Esophagus squamous epithelium (tissue), 5 donors: ENCODE measurements at regions not wholly inside any gene's neighbourhood (a gene's known extent, or its start where the extent isn't known, plus 50 kb on each side); places are given as distances from the start of the nearest gene placed in this dataset.

ENCODE experiments used
- DNase-seq: peaks from one replicate; lab custom pipeline; 2025; lab: John Stamatoyannopoulos, UW
- H3K27ac ChIP-seq, 4 donors: fragments of 200-600 bp; sonication (generic); one replicate each; pipeline ENCODE4 v1.5.1; 2016 to 2019; ENCODE audit warnings: mild to moderate bottlenecking in 1 of 4
- H3K27me3 ChIP-seq, 4 donors: fragments of 200-600 bp; sonication (generic); 1 replicate in 3 of 4; 2 replicates in 1 of 4; pipeline versions ENCODE4 v1.5.1 to v1.6.0; 2017 to 2021; ENCODE audit warnings: antibody characterized with exemption in 1 of 4
- H3K36me3 ChIP-seq, 3 donors: fragments of 200-600 bp; sonication (generic); one replicate each; pipeline ENCODE4 v1.5.1; 2016 to 2019
- H3K4me1 ChIP-seq, 3 donors: fragments of 200-600 bp; sonication (generic); one replicate each; pipeline ENCODE4 v1.5.1; 2017 to 2019
- H3K4me3 ChIP-seq, 4 donors: fragments of 200-600 bp; sonication (generic); 1 replicate in 3 of 4; 2 replicates in 1 of 4; pipeline ENCODE4 v1.5.1; 2016 to 2019; ENCODE audit warnings: mild to moderate bottlenecking in 2 of 4, moderate library complexity in 1 of 4
- H3K9me3 ChIP-seq, 3 donors: fragments of 200-600 bp; sonication (generic); one replicate each; pipeline ENCODE4 v1.5.1; 2016 to 2019
- CTCF ChIP-seq, 6 experiments: fragments of 450-650 bp in 4 of 6; fragments of 200-600 bp in 2 of 6; sonication (generic) in 2 of 6; IDR thresholded peaks; one replicate each; pipeline ENCODE4 v1.5.1; 2016 to 2019; ENCODE audit warnings: antibody characterized with exemption in 6 of 6, mild to moderate bottlenecking in 4 of 6, moderate library complexity in 4 of 6
- POLR2A ChIP-seq, 4 donors: fragments of 450-650 bp; IDR thresholded peaks; one replicate each; pipeline ENCODE4 v1.6.1; 2017; ENCODE audit warnings: antibody characterized with exemption in 4 of 4, mild to moderate bottlenecking in 4 of 4, moderate library complexity in 3 of 4
- WGBS, 2 donors: methylation state at CpG; one replicate each; pipeline ENCODE4 v1.1.5; 2018; 5-methylcytosine and 5-hydroxymethylcytosine counted together
- intact Hi-C: fragments of 100-400 bp; cut with DNase I; formaldehyde crosslinking; loops from one replicate; pipeline ENCODE4 v1.15.0; 2022
- donor health status: DM: yes; HTN: yes; CAD: no.

- intact Hi-C loops: no loop called here
- TF ChIP-seq CTCF (IDR thresholded peaks at IDR 0.05) (no peak), POLR2A (IDR thresholded peaks at IDR 0.05) (no peak)
- H3K9me3 ChIP-seq: no peaks in the 10 kb centered on the region
- no peaks in the 10 kb centered on the region for H3K4me1 ChIP-seq
- no peaks in the 10 kb centered on the region for H3K27me3 ChIP-seq
- no peak for DNase-seq
- H3K36me3 ChIP-seq: no peaks in the 10 kb centered on the region
- H3K27ac ChIP-seq: no peak overlapping the region
- no peak overlapping the region for H3K4me3 ChIP-seq
- WGBS, 2 donors: 55 to 81% methylated on average over 2 of the region's 2 CpGs
Observed at GRCh38 chr3:28042095-28042635, 199.3 kb upstream of the CMC1 start.

GRCh38 chr3:28042707-28043106 is 198.7 kb upstream of the CMC1 start:
- Histone ChIP-seq H3K4me3 (no peak overlapping the region), H3K4me1 (no peaks in the 10 kb centered on the region), H3K27me3 (no peaks in the 10 kb centered on the region), H3K36me3 (no peaks in the 10 kb centered on the region), H3K9me3 (no peaks in the 10 kb centered on the region), H3K27ac (no peak overlapping the region)
- TF ChIP-seq CTCF (IDR thresholded peaks at IDR 0.05) (no peak), POLR2A (IDR thresholded peaks at IDR 0.05) (no peak)
- WGBS, 2 donors: 50 to 72% methylated on average over 1 of the region's 1 CpG
- DNase-seq: no peak
- intact Hi-C loops: no loop called here

GRCh38 chr3:28050120-28050519 is 191.3 kb upstream of the CMC1 start:
- intact Hi-C loops: no loop called here
- Histone ChIP-seq H3K27me3 (no peaks in the 10 kb centered on the region), H3K27ac (no peak overlapping the region), H3K4me3 (no peak overlapping the region), H3K9me3 (no peaks in the 10 kb centered on the region), H3K36me3 (no peaks in the 10 kb centered on the region), H3K4me1 (no peaks in the 10 kb centered on the region)
- TF ChIP-seq POLR2A (IDR thresholded peaks at IDR 0.05) (no peak), CTCF (IDR thresholded peaks at IDR 0.05) (no peak)
- DNase-seq: no peak
- WGBS, 2 donors: 63 to 64% methylated on average over 3 of the region's 3 CpGs

- TF ChIP-seq POLR2A (IDR thresholded peaks at IDR 0.05) (no peak), CTCF (IDR thresholded peaks at IDR 0.05) (no peak)
- WGBS, 2 donors: 33 to 66% methylated on average over 2 of the region's 2 CpGs
- peaks cover 0 to 5% (median 0%) of the 10 kb centered on the region in 4 donors for H3K27me3 ChIP-seq
Observed at GRCh38 chr3:28050885-28051284, 190.5 kb upstream of the CMC1 start.

GRCh38 chr3:28053759-28054158 is 187.7 kb upstream of the CMC1 start:
- TF ChIP-seq POLR2A (IDR thresholded peaks at IDR 0.05) (no peak), CTCF (IDR thresholded peaks at IDR 0.05) (no peak)
- no peaks in the 10 kb centered on the region for H3K36me3 ChIP-seq
- WGBS, 2 donors: 0 to 4% methylated on average over 1 of the region's 1 CpG
- no peak for DNase-seq
- no peak overlapping the region for H3K27ac ChIP-seq
- H3K4me1 ChIP-seq: no peaks in the 10 kb centered on the region
- intact Hi-C loops: no loop called here
- no peaks in the 10 kb centered on the region for H3K9me3 ChIP-seq
- H3K27me3 ChIP-seq: peaks cover 0 to 6% (median 0%) of the 10 kb centered on the region in 4 donors
- no peak overlapping the region for H3K4me3 ChIP-seq

More at GRCh38 chr3:28050885-28051284, 190.5 kb upstream of the CMC1 start:
- Histone ChIP-seq H3K9me3 (no peaks in the 10 kb centered on the region), H3K27ac (no peak overlapping the region), H3K4me3 (no peak overlapping the region), H3K4me1 (no peaks in the 10 kb centered on the region), H3K36me3 (no peaks in the 10 kb centered on the region)
- intact Hi-C loops: no loop called here
- no peak for DNase-seq
